K562 (cell line): ENCODE measurements at regions not wholly inside any gene's neighbourhood (a gene's known extent, or its start where the extent isn't known, plus 50 kb on each side); places are given as distances from the start of the nearest gene placed in this dataset.

Source experiments
- ATAC-seq: fragments of 200-7000 bp; cut with Tn5 transposase; 3 replicates; pipeline ENCODE4 v1.9.1; 2020; ENCODE audit warnings: moderate library complexity
- BruUV-seq: library from RNA; stranded (reverse); fragments of 400-500 nt; replicated peaks from 2 replicates; lab custom pipeline; 2021; lab: Mats Ljungman, UMichigan
- CTCF ChIA-PET: fragments of 300-600 bp; formaldehyde crosslinking; extraction: SDS; loops from one replicate; lab custom pipeline; 2021; ENCODE audit warnings: low intra/inter-chr PET ratio; lab: Yijun Ruan, JAX
- POLR2A ChIA-PET: fragments of 300-600, 350-650 bp; sonication (Branson Sonifier 250); formaldehyde crosslinking; extraction: SDS; loops from one replicate; lab custom pipeline; 2021; ENCODE audit warnings: antibody characterized with exemption, inconsistent platforms; lab: Yijun Ruan, JAX
- DNase-seq, 4 experiments: peaks; one replicate each; pipeline versions ENCODE4 v3.0.0 to v3.0.0-alpha.2; 2011 to 2018; ENCODE audit warnings: low spot score in 3 of 4, mixed read lengths in 3 of 4; ENCODE audit errors: extremely low read depth in 1 of 4
- FAIRE-seq: peaks from 2 replicates; lab custom pipeline; 2011; peaks lifted over from hg19 to GRCh38; lab: Jason Lieb, UNC
- H2AFZ ChIP-seq: 2 replicates; pipeline ENCODE4 v1.6.0; 2011; ENCODE audit warnings: low read depth, low read length, control low read depth, inconsistent platforms
- H3K27ac ChIP-seq: fragments of 200-600 bp; 3 replicates; pipeline ENCODE4 v1.8.0; 2011; ENCODE audit warnings: low read depth, mild to moderate bottlenecking, control low read depth, inconsistent platforms, low read length, moderate library complexity, mixed read lengths; ENCODE audit errors: extremely low read depth
- H3K27me3 ChIP-seq, 2 experiments: fragments of 300-600 bp in 1 of 2; 2 replicates in 1 of 2; 3 replicates in 1 of 2; pipeline versions ENCODE4 v1.6.0 to v1.8.0; 2011; ENCODE audit warnings: inconsistent platforms in 2 of 2, low read length in 2 of 2, mild to moderate bottlenecking in 1 of 2, mixed read lengths in 1 of 2, moderate library complexity in 1 of 2; ENCODE audit not compliant: control insufficient read depth in 2 of 2, insufficient read depth in 2 of 2
- H3K36me3 ChIP-seq: fragments of 300-600 bp; 3 replicates; pipeline ENCODE4 v1.8.0; 2011; ENCODE audit warnings: mild to moderate bottlenecking, low read length, inconsistent platforms; ENCODE audit not compliant: control insufficient read depth, insufficient read depth
- H3K4me1 ChIP-seq, 2 experiments: fragments of 200-600 bp in 1 of 2; replicated peaks in 1 of 2; 2 replicates in 1 of 2; 3 replicates in 1 of 2; pipeline versions ENCODE4 v1.5.1 to v1.8.0; 2011; ENCODE audit warnings: inconsistent platforms in 2 of 2, low read length in 2 of 2, mild to moderate bottlenecking in 1 of 2, mixed read lengths in 1 of 2, moderate library complexity in 1 of 2; ENCODE audit not compliant: control insufficient read depth in 2 of 2, insufficient read depth in 2 of 2
- H3K4me2 ChIP-seq: 2 replicates; pipeline ENCODE4 v1.6.1; 2011; ENCODE audit warnings: low read length, control low read depth, inconsistent platforms, mixed read lengths; ENCODE audit not compliant: insufficient read depth
- H3K4me3 ChIP-seq: fragments of 200-600 bp; sonication (generic), shearing (Covaris generic); 2 replicates; pipeline ENCODE4 v1.5.1; 2016; ENCODE audit warnings: control low read depth, inconsistent platforms
- H3K79me2 ChIP-seq: fragments of 200-600 bp; 3 replicates; pipeline ENCODE4 v1.8.0; 2011; ENCODE audit warnings: low read length, inconsistent platforms; ENCODE audit not compliant: control insufficient read depth, insufficient read depth
- H3K9ac ChIP-seq, 2 experiments: 2 replicates each; pipeline versions ENCODE4 v1.6.0 to v1.6.1; 2011; ENCODE audit warnings: low read depth in 2 of 2, low read length in 2 of 2, control low read depth in 1 of 2, inconsistent platforms in 1 of 2, mild to moderate bottlenecking in 1 of 2, mixed read lengths in 1 of 2; ENCODE audit not compliant: insufficient read depth in 1 of 2
- H3K9me1 ChIP-seq: one replicate; pipeline ENCODE4 v1.6.0; 2011; ENCODE audit warnings: inconsistent platforms, mild to moderate bottlenecking, low read length, moderate library complexity; ENCODE audit not compliant: control insufficient read depth, insufficient read depth
- H3K9me3 ChIP-seq: replicated peaks from 2 replicates; pipeline ENCODE4 v1.5.1; 2011; ENCODE audit warnings: low read depth, low read length, inconsistent platforms; ENCODE audit not compliant: control insufficient read depth, insufficient read depth
- H4K20me1 ChIP-seq: replicated peaks from 2 replicates; pipeline ENCODE4 v1.6.1; 2011; ENCODE audit warnings: low read length, inconsistent platforms, mixed read lengths; ENCODE audit not compliant: control insufficient read depth, insufficient read depth
- FOXM1 ChIP-seq, 2 experiments: fragments of 450-650 bp in 1 of 2; sonication (generic) in 1 of 2; formaldehyde crosslinking in 1 of 2; IDR thresholded peaks; 2 replicates each; pipeline versions ENCODE4 v1.6.1 to v1.9.0; 2017 to 2022; ENCODE audit warnings: low read depth in 2 of 2, mild to moderate bottlenecking in 2 of 2, missing genetic modification reagents in 1 of 2, moderate library complexity in 1 of 2
- POLR2B ChIP-seq: fragments of 450-650 bp; IDR thresholded peaks from 2 replicates; pipeline ENCODE4 v1.6.1; 2018; ENCODE audit warnings: low read depth; ENCODE audit not compliant: partially characterized antibody
- WGBS: fragments of 100-300 bp; shearing (Covaris generic); methylation state at CpG from one replicate; pipeline ENCODE4 v1.1.6; 2016; ENCODE audit warnings: low coverage, mixed read lengths; ENCODE audit not compliant: insufficient coverage; ENCODE audit errors: missing lambda C conversion rate; 5-methylcytosine and 5-hydroxymethylcytosine counted together
- in situ Hi-C: fragments of 300-500 bp; cut with MboI; formaldehyde crosslinking; loops from 4 replicates; pipeline ENCODE4 v1.15.0; 2018; ENCODE audit warnings: inconsistent platforms, mixed read lengths
- intact Hi-C: fragments of 100-400 bp; cut with micrococcal nuclease; formaldehyde crosslinking; loops from 2 replicates; pipeline ENCODE4 v1.14.2; 2022
- TF ChIP-seq, protein P1 (sequence below): sonication (generic); formaldehyde crosslinking; IDR thresholded peaks from 2 replicates; pipeline ENCODE4 v1.9.0; 2022; ENCODE audit warnings: mild to moderate bottlenecking, missing genetic modification reagents

DNA sequence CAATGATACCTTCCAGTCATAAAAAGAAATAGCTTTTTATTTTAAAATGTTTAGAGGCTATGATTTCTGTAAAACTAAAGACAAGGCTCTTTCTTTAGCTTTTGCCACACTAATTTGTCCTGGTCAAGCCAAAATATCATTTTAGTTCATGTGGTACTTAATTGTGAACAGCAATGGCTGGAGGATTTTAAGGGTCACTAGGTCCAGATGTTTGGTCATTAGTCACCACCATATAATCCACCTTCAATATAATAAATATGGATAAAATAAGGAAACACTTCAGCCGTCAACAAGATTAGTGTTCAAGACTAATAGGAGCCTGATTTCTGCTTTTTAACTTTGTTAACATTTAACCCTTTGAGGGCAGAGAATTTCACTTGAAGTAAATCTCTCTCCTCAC, 50.0 kb upstream of the HGF start:
- no peak for TF ChIP-seq POLR2B
- no peak for TF ChIP-seq FOXM1 (IDR thresholded peaks at IDR 0.05; ENCODE audit: low read depth)
- TF ChIP-seq FOXM1 (CRISPR knock-in tag; IDR thresholded peaks at IDR 0.05; ENCODE audit: low read depth), result no peak
- TF ChIP-seq, protein P1, sequence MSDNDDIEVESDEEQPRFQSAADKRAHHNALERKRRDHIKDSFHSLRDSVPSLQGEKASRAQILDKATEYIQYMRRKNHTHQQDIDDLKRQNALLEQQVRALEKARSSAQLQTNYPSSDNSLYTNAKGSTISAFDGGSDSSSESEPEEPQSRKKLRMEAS, result no peak
- TF ChIP-seq, all 486 proteins: peak for 0
- peaks cover 4% of the 10 kb centered on the region; the same call in 1 of the 2 replicates for H3K9me3 ChIP-seq
- no peak for FAIRE-seq
- H3K9me1 ChIP-seq, result no peaks in the 10 kb centered on the region
- H3K9ac ChIP-seq, result no peak overlapping the region
- no TSS peak for BruUV-seq
- ATAC-seq, result no peak
- H3K27ac ChIP-seq, result no peak overlapping the region
- no peak for DNase-seq
- H4K20me1 ChIP-seq, result no peaks in the 10 kb centered on the region
- H3K4me2 ChIP-seq, result no peak overlapping the region
- ChIA-PET POLR2A (no interaction called here), CTCF (no interaction called here)
- no peak overlapping the region for H2AFZ ChIP-seq
- H3K36me3 ChIP-seq, result no peaks in the 10 kb centered on the region
- WGBS, result 0% methylated on average over 1 of the region's 1 CpG
- H3K79me2 ChIP-seq, result no peaks in the 10 kb centered on the region
- no peaks in the 10 kb centered on the region for H3K27me3 ChIP-seq
- intact Hi-C loops, result no loop called here
- H3K4me1 ChIP-seq, result no peaks in the 10 kb centered on the region
- H3K4me3 ChIP-seq, result no peak overlapping the region
- in situ Hi-C loops, result no loop called here
